Adrenal gland (tissue), 9 donors: ENCODE measurements at regions not wholly inside any gene's neighbourhood (a gene's known extent, or its start where the extent isn't known, plus 50 kb on each side); places are given as distances from the start of the nearest gene placed in this dataset.

ENCODE experiments used
- DNase-seq, 7 donors: peaks; one replicate each; pipeline ENCODE4 v3.0.0-alpha.2; 2019 to 2020
- H3K27ac ChIP-seq, 5 donors: fragments of 200-600 bp; sonication (generic) in 4 of 5; 1 replicate in 3 of 5; 2 replicates in 2 of 5; pipeline versions ENCODE4 v1.5.1 to v1.8.0; 2016 to 2020; ENCODE audit warnings: mild to moderate bottlenecking in 1 of 5
- H3K27me3 ChIP-seq: fragments of 200-600 bp; 2 replicates; pipeline ENCODE4 v1.8.0; 2021
- H3K36me3 ChIP-seq, 2 donors: fragments of 200-600 bp; replicated peaks in 1 of 2; 1 replicate in 1 of 2; 2 replicates in 1 of 2; pipeline versions ENCODE4 v1.5.1 to v1.8.0; 2018 to 2022
- H3K4me1 ChIP-seq, 2 donors: fragments of 200-600 bp; replicated peaks in 1 of 2; 1 replicate in 1 of 2; 2 replicates in 1 of 2; pipeline versions ENCODE4 v1.5.1 to v1.8.0; 2018 to 2021
- H3K4me3 ChIP-seq, 4 donors: fragments of 200-600 bp; sonication (generic) in 3 of 4; one replicate each; pipeline ENCODE4 v1.5.1; 2016 to 2018
- H3K9me3 ChIP-seq, 3 donors: fragments of 200-600 bp; sonication (generic) in 1 of 3; replicated peaks in 1 of 3; 1 replicate in 2 of 3; 2 replicates in 1 of 3; pipeline versions ENCODE4 v1.5.1 to v1.8.0; 2016 to 2021
- CTCF ChIP-seq, 6 experiments: fragments of 450-650 bp in 4 of 6; fragments of 200-600 bp in 2 of 6; sonication (generic) in 1 of 6; IDR thresholded peaks; 1 replicate in 5 of 6; 2 replicates in 1 of 6; pipeline versions ENCODE4 v1.5.1 to v1.8.0; 2016 to 2021; ENCODE audit warnings: antibody characterized with exemption in 6 of 6, mild to moderate bottlenecking in 2 of 6, moderate library complexity in 1 of 6
- POLR2A ChIP-seq, 2 donors: fragments of 450-650 bp; IDR thresholded peaks; one replicate each; pipeline ENCODE4 v1.6.1; 2017; ENCODE audit warnings: antibody characterized with exemption in 2 of 2, mild to moderate bottlenecking in 2 of 2, moderate library complexity in 1 of 2
- WGBS, 4 donors: extraction: QIAGEN DNeasy Blood & Tissue Kit in 2 of 4; methylation state at CpG; one replicate each; pipeline versions ENCODE4 v1.1.5 to v1.1.7; 2013 to 2017; 5-methylcytosine and 5-hydroxymethylcytosine counted together
- intact Hi-C, 2 donors: fragments of 100-400 bp; cut with DNase I; formaldehyde crosslinking; loops; one replicate each; pipeline versions ENCODE4 v1.14.1 to v1.15.0; 2022 to 2023
- donor health status: healthy with polysubstance abuse.
- donor health status: Bipolar disorder and iron deficiency.
- donor health status: DM: yes; HTN: yes; CAD: no.
- donor health status: DM: no; HTN: no; CAD: no.
- donor health status: DM: no; HTN: no; CAD: no.

GRCh38 chr6:113356139-113356538, 501.0 kb upstream of the MARCKS start:
- Histone ChIP-seq H3K36me3 (no peaks in the 10 kb centered on the region), H3K27me3 (no peaks in the 10 kb centered on the region), H3K4me1 (peaks cover 8 to 11% of the 10 kb centered on the region in 2 donors), H3K9me3 (no peaks in the 10 kb centered on the region), H3K4me3 (no peak overlapping the region), H3K27ac (no peak overlapping the region)
- intact Hi-C loops = no loop called here
- TF ChIP-seq POLR2A (IDR thresholded peaks at IDR 0.05) (no peak), CTCF (IDR thresholded peaks at IDR 0.05) (no peak)
- DNase-seq = no peak
- WGBS, 4 donors = 77 to 89% (median 82%) methylated on average over 1 of the region's 1 CpG

DNA sequence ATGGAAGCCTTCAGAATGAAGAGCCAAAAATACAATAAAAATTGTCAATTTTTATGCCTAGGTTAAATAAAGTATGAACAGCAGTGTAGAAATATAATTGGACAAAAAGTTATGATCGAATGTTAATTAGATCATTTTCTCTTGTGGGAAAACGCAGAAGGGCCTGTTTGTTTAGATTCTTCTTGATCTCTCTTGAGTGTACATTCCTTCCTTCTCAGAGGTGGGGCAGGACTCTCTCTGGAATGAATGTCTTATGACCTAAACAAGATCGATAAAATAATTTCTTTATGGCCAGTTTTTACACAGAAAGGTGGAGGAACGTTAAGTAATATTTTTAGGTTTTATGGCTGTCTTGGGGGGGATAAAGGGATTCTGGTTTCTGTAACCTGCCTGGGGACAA, 500.1 kb upstream of the MARCKS start:
- no peaks in the 10 kb centered on the region for H3K9me3 ChIP-seq
- no peak overlapping the region for H3K27ac ChIP-seq
- H3K36me3 ChIP-seq = no peaks in the 10 kb centered on the region
- H3K27me3 ChIP-seq = no peaks in the 10 kb centered on the region
- peaks cover 4 to 5% of the 10 kb centered on the region in 2 donors for H3K4me1 ChIP-seq
- WGBS, 4 donors = 80 to 94% (median 86%) methylated on average over 4 of the region's 4 CpGs
- no peak for DNase-seq
- intact Hi-C loops = no loop called here
- H3K4me3 ChIP-seq = no peak overlapping the region
- TF ChIP-seq CTCF (IDR thresholded peaks at IDR 0.05) (no peak), POLR2A (IDR thresholded peaks at IDR 0.05) (no peak)

GRCh38 chr6:113358063-113358583, 499.0 kb upstream of the MARCKS start:
- Histone ChIP-seq H3K27me3 (no peaks in the 10 kb centered on the region), H3K9me3 (no peaks in the 10 kb centered on the region), H3K36me3 (no peaks in the 10 kb centered on the region), H3K27ac (no peak overlapping the region), H3K4me1 (no peaks in the 10 kb centered on the region), H3K4me3 (no peak overlapping the region)
- DNase-seq = no peak
- no peak for TF ChIP-seq CTCF (IDR thresholded peaks at IDR 0.05)
- TF ChIP-seq POLR2A (IDR thresholded peaks at IDR 0.05) = no peak
- intact Hi-C loops = no loop called here
- WGBS, 4 donors = 74 to 92% (median 85%) methylated on average over 3 of the region's 3 CpGs

GRCh38 chr6:113359155-113360140, 497.7 kb upstream of the MARCKS start:
- no peaks in the 10 kb centered on the region for H3K9me3 ChIP-seq
- no peaks in the 10 kb centered on the region for H3K4me1 ChIP-seq
- no peak overlapping the region for H3K27ac ChIP-seq
- WGBS, 4 donors = 81 to 84% (median 83%) methylated on average over 5 of the region's 5 CpGs
- TF ChIP-seq POLR2A (IDR thresholded peaks at IDR 0.05) = no peak
- no peak for TF ChIP-seq CTCF (IDR thresholded peaks at IDR 0.05)
- H3K27me3 ChIP-seq = no peaks in the 10 kb centered on the region
- no peak for DNase-seq
- intact Hi-C loops = no loop called here
- H3K4me3 ChIP-seq = no peak overlapping the region
- no peaks in the 10 kb centered on the region for H3K36me3 ChIP-seq
